HL-60 (cell line): ENCODE measurements at regions not wholly inside any gene's neighbourhood (a gene's known extent, or its start where the extent isn't known, plus 50 kb on each side); places are given as distances from the start of the nearest gene placed in this dataset.

ENCODE experiments used
- DNase-seq, 2 experiments: peaks; one replicate each; pipeline ENCODE4 v3.0.0-alpha.2; 2010 to 2020; ENCODE audit warnings: low read depth in 1 of 2, low spot score in 1 of 2
- H3K27ac ChIP-seq: fragments of 250-450 bp; sonication (Bioruptor Pico); replicated peaks from 2 replicates; pipeline ENCODE4 v1.5.1; 2020; ENCODE audit warnings: mild to moderate bottlenecking, moderate library complexity
- H3K27me3 ChIP-seq: fragments of 250-450 bp; sonication (Bioruptor Pico); 2 replicates; pipeline ENCODE4 v1.5.1; 2021; ENCODE audit warnings: mild to moderate bottlenecking, moderate library complexity; ENCODE audit not compliant: insufficient read depth, poor library complexity, severe bottlenecking
- H3K4me3 ChIP-seq: replicated peaks from 2 replicates; pipeline ENCODE4 v1.5.1; 2011; ENCODE audit warnings: mild to moderate bottlenecking, control low read depth, low read length; ENCODE audit not compliant: insufficient read depth
- CTCF ChIP-seq: IDR thresholded peaks from one replicate; pipeline ENCODE4 v1.5.1; 2011; ENCODE audit warnings: low read length, control low read depth, inconsistent platforms; ENCODE audit not compliant: insufficient read depth
- GABPA ChIP-seq: IDR thresholded peaks from 2 replicates; pipeline ENCODE4 v1.6.1; 2012; ENCODE audit warnings: low read depth
- POLR2AphosphoS5 ChIP-seq: IDR thresholded peaks from 2 replicates; pipeline ENCODE4 v1.6.1; 2012; ENCODE audit warnings: low read depth
- REST ChIP-seq: IDR thresholded peaks from 2 replicates; pipeline ENCODE4 v1.6.1; 2012; ENCODE audit warnings: low read depth; ENCODE audit not compliant: insufficient replicate concordance
- SPI1 ChIP-seq: IDR thresholded peaks from 2 replicates; pipeline ENCODE4 v1.6.1; 2012; ENCODE audit warnings: low read depth, mild to moderate bottlenecking, borderline replicate concordance

GRCh38 chr21:17231124-17231523 lies 281.7 kb upstream of the CXADR start:
- no peak for TF ChIP-seq CTCF
- no peak for DNase-seq
- H3K4me3 ChIP-seq: no peak overlapping the region
- H3K27me3 ChIP-seq: no peaks in the 10 kb centered on the region
- H3K27ac ChIP-seq: no peak overlapping the region

- Histone ChIP-seq H3K27me3 (no peaks in the 10 kb centered on the region), H3K4me3 (no peak overlapping the region), H3K27ac (no peak overlapping the region)
- DNase-seq: no peak
- TF ChIP-seq CTCF (no peak), REST (no peak), POLR2AphosphoS5 (no peak), SPI1 (no peak), GABPA (no peak)
Observed at GRCh38 chr21:17231771-17232170, 281.1 kb upstream of the CXADR start.

GRCh38 chr21:17238468-17238867 lies 274.4 kb upstream of the CXADR start:
- Histone ChIP-seq H3K27ac (no peak overlapping the region), H3K27me3 (no peaks in the 10 kb centered on the region), H3K4me3 (no peak overlapping the region)
- DNase-seq: no peak
- TF ChIP-seq REST (no peak), CTCF (no peak), POLR2AphosphoS5 (no peak), GABPA (no peak), SPI1 (no peak)

DNA sequence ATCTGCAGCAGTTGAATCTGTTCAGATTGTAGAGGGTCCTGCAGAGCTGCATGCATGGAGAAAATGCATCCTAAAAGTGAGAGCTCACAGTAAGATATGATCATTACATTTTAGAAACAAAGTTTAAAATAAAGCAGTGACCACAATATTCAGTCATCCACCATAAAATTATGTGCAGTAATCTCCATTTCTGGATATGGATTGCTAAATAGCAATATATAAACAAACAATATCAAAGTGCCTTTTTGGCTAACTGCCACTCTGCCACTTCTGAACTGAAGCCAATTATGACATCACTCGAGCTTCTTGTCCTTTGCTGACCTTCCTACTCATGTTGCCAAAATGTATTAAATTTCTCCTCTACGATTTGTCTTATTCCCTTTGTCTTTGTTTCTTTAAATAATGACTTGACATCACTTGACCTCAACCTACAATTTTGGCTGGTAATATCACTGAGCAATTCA lies 262.0 kb upstream of the CXADR start:
- DNase-seq: no peak
- TF ChIP-seq CTCF (no peak), REST (no peak), GABPA (no peak), POLR2AphosphoS5 (no peak), SPI1 (no peak)
- Histone ChIP-seq H3K4me3 (no peak overlapping the region), H3K27ac (no peak overlapping the region), H3K27me3 (no peaks in the 10 kb centered on the region)
